ENCODE measurements at regions not wholly inside any gene's neighbourhood (a gene's known extent, or its start where the extent isn't known, plus 50 kb on each side); places are given as distances from the start of the nearest gene placed in this dataset.

DNA sequence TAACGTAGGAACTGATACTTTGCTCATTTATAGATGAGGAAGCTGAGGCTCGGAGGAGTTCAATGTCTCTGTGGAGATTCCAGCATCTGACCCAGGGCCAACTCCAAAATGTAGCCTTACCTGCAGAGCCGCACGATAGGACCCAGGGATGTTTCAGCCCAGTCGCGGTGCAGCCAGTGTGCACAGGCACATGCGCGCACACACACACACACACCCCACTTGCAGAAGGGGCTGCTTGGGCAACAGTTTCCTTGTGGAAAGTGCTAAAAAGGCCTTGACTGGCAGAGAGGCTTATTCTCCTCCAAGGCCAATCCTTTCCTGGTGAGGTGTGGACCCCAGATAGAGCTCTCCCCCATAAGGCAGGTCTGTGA, 101.7 kb downstream of the ZFP36L2 start:
- no peak overlapping the region for H3K4me3 ChIP-seq (ENCODE audit: low read depth, low read length)
- TF ChIP-seq, protein P1, sequence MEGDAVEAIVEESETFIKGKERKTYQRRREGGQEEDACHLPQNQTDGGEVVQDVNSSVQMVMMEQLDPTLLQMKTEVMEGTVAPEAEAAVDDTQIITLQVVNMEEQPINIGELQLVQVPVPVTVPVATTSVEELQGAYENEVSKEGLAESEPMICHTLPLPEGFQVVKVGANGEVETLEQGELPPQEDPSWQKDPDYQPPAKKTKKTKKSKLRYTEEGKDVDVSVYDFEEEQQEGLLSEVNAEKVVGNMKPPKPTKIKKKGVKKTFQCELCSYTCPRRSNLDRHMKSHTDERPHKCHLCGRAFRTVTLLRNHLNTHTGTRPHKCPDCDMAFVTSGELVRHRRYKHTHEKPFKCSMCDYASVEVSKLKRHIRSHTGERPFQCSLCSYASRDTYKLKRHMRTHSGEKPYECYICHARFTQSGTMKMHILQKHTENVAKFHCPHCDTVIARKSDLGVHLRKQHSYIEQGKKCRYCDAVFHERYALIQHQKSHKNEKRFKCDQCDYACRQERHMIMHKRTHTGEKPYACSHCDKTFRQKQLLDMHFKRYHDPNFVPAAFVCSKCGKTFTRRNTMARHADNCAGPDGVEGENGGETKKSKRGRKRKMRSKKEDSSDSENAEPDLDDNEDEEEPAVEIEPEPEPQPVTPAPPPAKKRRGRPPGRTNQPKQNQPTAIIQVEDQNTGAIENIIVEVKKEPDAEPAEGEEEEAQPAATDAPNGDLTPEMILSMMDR (conservative IDR thresholded peaks at IDR 0.05; ENCODE audit: low read depth, low read length): no peak
- DNase-seq (ENCODE audit: low read depth): no peak

DNA sequence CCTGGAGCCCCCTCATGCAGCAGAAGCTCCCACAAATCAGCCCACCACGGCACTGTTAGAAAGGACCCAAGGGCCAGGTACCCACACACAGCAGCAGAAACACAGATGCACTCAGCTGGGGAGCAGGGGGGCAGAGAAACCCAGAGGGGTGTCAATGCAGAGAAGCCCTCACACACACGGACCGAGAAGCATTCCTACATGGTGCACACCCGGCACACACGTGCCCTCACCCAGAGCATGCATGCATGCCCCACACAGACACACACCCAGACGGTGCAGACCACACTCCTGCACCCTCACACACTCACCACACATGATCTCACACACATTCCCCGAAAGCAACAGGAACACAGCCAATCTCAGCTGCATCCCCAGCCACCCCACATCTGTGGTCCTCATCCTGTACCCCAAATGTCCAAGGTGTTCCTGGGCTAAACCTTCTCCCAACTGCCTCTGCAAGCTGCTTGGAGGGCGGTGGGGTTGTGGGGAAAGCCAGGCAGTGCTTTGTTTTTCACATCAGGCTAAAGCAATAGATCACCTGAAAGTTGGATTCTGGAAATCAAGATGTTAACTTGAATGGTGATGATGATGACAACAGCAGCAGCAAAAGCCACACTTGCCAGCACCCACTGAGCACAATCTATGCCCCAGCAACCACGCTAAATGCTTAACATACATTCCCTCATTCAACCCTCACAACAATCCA, 102.3 kb downstream of the ZFP36L2 start:
- DNase-seq (ENCODE audit: low read depth): no peak
- TF ChIP-seq, protein P1 (conservative IDR thresholded peaks at IDR 0.05; ENCODE audit: low read depth, low read length): no peak
- H3K4me3 ChIP-seq (ENCODE audit: low read depth, low read length): no peak overlapping the region

DNA sequence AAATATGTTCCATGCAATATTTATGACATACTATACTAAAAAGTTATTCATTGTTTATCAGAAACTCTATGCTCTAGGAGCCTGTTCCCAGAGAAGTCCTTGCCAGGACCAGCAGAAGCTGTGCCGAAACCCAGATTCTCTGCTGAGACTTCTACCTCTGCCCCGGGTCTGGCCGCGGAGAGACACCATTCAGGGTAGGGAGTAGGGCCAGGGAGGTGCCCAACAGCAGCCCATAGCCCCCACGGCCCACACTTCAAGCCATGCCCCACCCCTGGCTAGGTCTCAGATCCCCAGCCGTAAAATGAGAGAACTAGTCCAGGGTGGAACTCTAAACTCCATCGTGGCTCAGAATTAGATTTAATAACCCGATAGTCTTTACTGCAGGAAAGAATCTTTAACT, 102.9 kb downstream of the ZFP36L2 start:
- DNase-seq (ENCODE audit: low read depth): no peak

DNA sequence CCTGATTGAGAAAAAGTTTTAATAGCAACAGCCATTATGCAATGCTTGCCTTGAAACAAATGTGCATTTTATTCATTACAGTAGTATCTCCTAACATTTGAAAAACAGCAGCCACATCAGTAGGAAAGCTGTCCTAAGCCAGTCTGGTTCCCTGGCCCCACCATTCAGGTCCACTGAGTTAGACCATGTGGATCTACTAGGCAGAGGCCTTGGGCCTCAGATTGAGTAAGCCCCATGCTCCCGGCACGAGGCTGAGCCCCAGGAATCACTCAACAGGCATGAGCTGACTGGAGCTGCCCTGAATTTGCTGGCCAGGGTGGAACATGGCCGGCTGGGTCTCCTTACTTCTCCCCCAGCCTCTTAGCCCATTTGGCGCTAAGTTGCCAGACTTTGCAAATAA, 103.4 kb downstream of the ZFP36L2 start:
- no peak overlapping the region for H3K4me3 ChIP-seq (ENCODE audit: low read depth, low read length)
- no peak for DNase-seq (ENCODE audit: low read depth)
- TF ChIP-seq, protein P1 (conservative IDR thresholded peaks at IDR 0.05; ENCODE audit: low read depth, low read length): no peak

More for the DNA sequence above, 102.9 kb downstream of the ZFP36L2 start:
- TF ChIP-seq, protein P1 (conservative IDR thresholded peaks at IDR 0.05; ENCODE audit: low read depth, low read length): no peak
- H3K4me3 ChIP-seq (ENCODE audit: low read depth, low read length): no peak overlapping the region

DNA sequence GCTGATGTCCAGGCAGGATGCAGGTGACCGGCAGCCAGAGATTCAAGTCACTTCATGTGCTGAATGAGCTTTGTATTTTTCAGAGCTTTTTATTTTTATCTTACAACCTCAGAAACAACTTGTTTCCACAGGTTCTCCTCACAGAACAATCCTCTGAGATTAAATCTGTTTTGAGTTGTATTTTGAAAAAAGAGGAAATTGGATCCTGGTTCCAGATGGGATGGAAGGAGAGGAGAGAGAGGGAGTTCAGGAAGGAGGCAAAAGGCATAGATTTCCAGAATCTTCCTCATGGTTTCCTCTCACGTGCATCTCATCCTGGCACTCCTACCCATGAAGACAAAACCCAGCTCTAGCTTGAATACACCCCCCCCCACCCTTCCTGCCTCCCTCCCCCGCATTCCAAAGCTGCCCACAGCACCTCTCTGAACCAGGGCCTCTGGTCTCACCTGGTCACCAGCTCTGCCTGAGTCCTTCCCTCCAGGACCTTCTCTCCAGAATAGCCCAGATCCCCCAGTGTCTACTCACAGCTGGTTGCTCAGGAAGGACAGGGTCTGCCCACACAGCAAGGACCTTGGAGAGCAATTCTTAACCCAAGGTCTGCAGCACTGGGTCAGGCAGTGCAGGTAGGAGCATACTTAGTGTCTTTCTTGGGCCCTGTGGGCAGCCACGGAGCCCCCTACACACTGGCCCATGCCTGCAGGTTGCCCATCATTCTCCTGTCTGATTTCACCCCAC, 104.7 kb downstream of the ZFP36L2 start:
- no peak overlapping the region for H3K4me3 ChIP-seq (ENCODE audit: low read depth, low read length)
- TF ChIP-seq, protein P1 (conservative IDR thresholded peaks at IDR 0.05; ENCODE audit: low read depth, low read length): no peak
- DNase-seq (ENCODE audit: low read depth): no peak

DNA sequence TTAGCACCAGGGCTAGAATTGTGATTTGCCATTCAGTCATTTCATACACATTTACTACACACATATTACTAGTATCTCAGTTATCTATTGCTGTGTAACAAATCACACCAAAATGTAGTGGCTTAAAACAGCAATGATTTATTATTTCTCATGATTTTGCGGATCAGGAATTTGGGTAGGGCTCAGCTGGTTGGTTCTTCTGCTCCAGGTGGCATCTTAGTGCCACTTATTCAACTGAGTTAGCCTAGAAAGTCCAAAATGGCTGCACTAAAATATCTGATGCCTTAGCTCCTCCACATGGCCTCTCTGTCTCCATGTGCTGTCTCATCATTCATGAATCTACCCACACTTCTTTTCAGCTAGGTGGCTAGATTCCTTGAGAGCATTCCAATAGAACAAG, 107.1 kb downstream of the ZFP36L2 start:
- TF ChIP-seq, protein P1 (conservative IDR thresholded peaks at IDR 0.05; ENCODE audit: low read depth, low read length): no peak
- no peak overlapping the region for H3K4me3 ChIP-seq (ENCODE audit: low read depth, low read length)
- no peak for DNase-seq (ENCODE audit: low read depth)

Data from choroid plexus epithelial cell (primary cell).